Ovary (tissue), 7 donors: ENCODE measurements at regions not wholly inside any gene's neighbourhood (a gene's known extent, or its start where the extent isn't known, plus 50 kb on each side); places are given as distances from the start of the nearest gene placed in this dataset.

ENCODE experiments used
- DNase-seq, 5 donors: peaks; one replicate each; pipeline ENCODE4 v3.0.0-alpha.2; 2019 to 2020
- H3K27ac ChIP-seq, 2 donors: fragments of 200-600 bp; one replicate each; pipeline versions ENCODE4 v1.5.1 to v1.8.0; 2019 to 2022
- H3K27me3 ChIP-seq: fragments of 200-600 bp; one replicate; pipeline ENCODE4 v1.8.0; 2022
- H3K36me3 ChIP-seq: fragments of 200-600 bp; sonication (generic); one replicate; pipeline ENCODE4 v1.5.1; 2019
- H3K4me1 ChIP-seq: one replicate; pipeline ENCODE4 v1.8.1; 2013; ENCODE audit warnings: mild to moderate bottlenecking, moderate library complexity; ENCODE audit not compliant: insufficient read depth
- H3K4me3 ChIP-seq: fragments of 200-600 bp; sonication (generic); one replicate; pipeline ENCODE4 v1.5.1; 2017
- H3K9me3 ChIP-seq, 2 donors: fragments of 200-600 bp in 1 of 2; sonication (generic) in 1 of 2; one replicate each; pipeline versions ENCODE4 v1.5.1 to v1.8.1; 2013 to 2019; ENCODE audit warnings: mild to moderate bottlenecking in 1 of 2, moderate library complexity in 1 of 2
- CTCF ChIP-seq, 3 donors: fragments of 450-650 bp in 2 of 3; fragments of 200-600 bp in 1 of 3; IDR thresholded peaks; one replicate each; pipeline versions ENCODE4 v1.5.1 to v1.8.0; 2016 to 2022; ENCODE audit warnings: antibody characterized with exemption in 3 of 3, mild to moderate bottlenecking in 1 of 3
- EP300 ChIP-seq: sonication (generic); formaldehyde crosslinking; IDR thresholded peaks from one replicate; pipeline ENCODE4 v1.6.1; 2017; ENCODE audit warnings: antibody characterized with exemption
- POLR2A ChIP-seq: fragments of 450-650 bp; IDR thresholded peaks from one replicate; pipeline ENCODE4 v1.6.1; 2017; ENCODE audit warnings: antibody characterized with exemption, mild to moderate bottlenecking, moderate library complexity
- WGBS, 3 donors: extraction: QIAGEN DNeasy Blood & Tissue Kit in 1 of 3; methylation state at CpG; one replicate each; pipeline versions ENCODE4 v1.1.5 to v1.1.7; 2013 to 2017; 5-methylcytosine and 5-hydroxymethylcytosine counted together
- intact Hi-C, 4 donors: fragments of 100-400 bp; cut with DNase I; formaldehyde crosslinking; loops; one replicate each; pipeline versions ENCODE4 v1.11.0 to v1.15.1; 2022 to 2023
- donor health status: DM: no; HTN: no; CAD: no; lungs with moderate emphysema.
- donor health status: DM: no; HTN: no; CAD: no.
- donor health status: Bipolar disorder and iron deficiency.
- donor health status: DM: no; HTN: no; CAD: no.
- donor health status: DM: yes; HTN: yes; CAD: no.

GRCh38 chr21:16421965-16422364, 692.2 kb downstream of the USP25 start:
- 6 to 20% (median 11%) methylated on average over 3 of the region's 3 CpGs for WGBS, 3 donors
- Histone ChIP-seq H3K27me3 (no peaks in the 10 kb centered on the region), H3K36me3 (no peaks in the 10 kb centered on the region), H3K4me1 (peaks cover 6% of the 10 kb centered on the region), H3K4me3 (peak overlapping the region; percentile 43), H3K9me3 (no peaks in the 10 kb centered on the region), H3K27ac (peak overlapping the region; percentile 7 to 87)
- DNase-seq, result no peak
- TF ChIP-seq POLR2A, result no peak
- intact Hi-C loops, result loop anchor here in 2 of 4 donors (5.0 to 10.0 kb wide), 2 partner anchors 115 to 843 kb away; no protein-coding TSS in a partner anchor

- intact Hi-C loops, result loop anchor here in 2 of 4 donors (5.0 to 10.0 kb wide), 2 partner anchors 115 to 842 kb away; no protein-coding TSS in a partner anchor
- no peak overlapping the region for H3K4me3 ChIP-seq
- WGBS, 3 donors, result 2 to 10% (median 5%) methylated on average over 2 of the region's 2 CpGs
Observed at GRCh38 chr21:16422702-16423101, 692.9 kb downstream of the USP25 start.

GRCh38 chr21:16423921-16424320, 694.1 kb downstream of the USP25 start:
- Histone ChIP-seq H3K36me3 (no peaks in the 10 kb centered on the region), H3K9me3 (no peaks in the 10 kb centered on the region), H3K27ac (peak overlapping the region; percentile 42 to 87), H3K4me1 (peaks cover 6% of the 10 kb centered on the region), H3K27me3 (no peaks in the 10 kb centered on the region), H3K4me3 (peak overlapping the region; percentile 35)
- DNase-seq, result no peak
- TF ChIP-seq EP300 (no peak), CTCF (IDR thresholded peaks at IDR 0.05) (no peak), POLR2A (no peak)
- intact Hi-C loops, result loop anchor here in 2 of 4 donors (5.0 to 10.0 kb wide), 2 partner anchors 113 to 841 kb away; no protein-coding TSS in a partner anchor
- WGBS, 3 donors, result 4 to 7% (median 4%) methylated on average over 4 of the region's 4 CpGs

More at GRCh38 chr21:16422702-16423101, 692.9 kb downstream of the USP25 start:
- DNase-seq, result no peak
- Histone ChIP-seq H3K4me1 (peaks cover 6% of the 10 kb centered on the region), H3K27ac (peak overlapping the region in 1 of 2 donors; percentile 87), H3K9me3 (no peaks in the 10 kb centered on the region), H3K27me3 (no peaks in the 10 kb centered on the region), H3K36me3 (no peaks in the 10 kb centered on the region)
- TF ChIP-seq EP300 (no peak), CTCF (IDR thresholded peaks at IDR 0.05) (no peak), POLR2A (no peak)

- intact Hi-C loops, result loop anchor here in 2 of 4 donors (5.0 to 10.0 kb wide), 2 partner anchors 113 to 840 kb away; no protein-coding TSS in a partner anchor
- peaks cover 6% of the 10 kb centered on the region for H3K4me1 ChIP-seq
- H3K27ac ChIP-seq, result peak overlapping the region; percentile 42 to 87
- no peaks in the 10 kb centered on the region for H3K27me3 ChIP-seq
- H3K9me3 ChIP-seq, result no peaks in the 10 kb centered on the region
- 2 to 7% (median 5%) methylated on average over 5 of the region's 5 CpGs for WGBS, 3 donors
- DNase-seq, result no peak
- no peaks in the 10 kb centered on the region for H3K36me3 ChIP-seq
- peak overlapping the region; percentile 35 for H3K4me3 ChIP-seq
- TF ChIP-seq EP300 (no peak), POLR2A (no peak), CTCF (IDR thresholded peaks at IDR 0.05) (no peak)
Observed at GRCh38 chr21:16424331-16424751, 694.6 kb downstream of the USP25 start.

- Histone ChIP-seq H3K27ac (peak overlapping the region in 1 of 2 donors; percentile 87), H3K4me1 (peaks cover 6% of the 10 kb centered on the region), H3K27me3 (no peaks in the 10 kb centered on the region), H3K4me3 (no peak overlapping the region), H3K36me3 (no peaks in the 10 kb centered on the region), H3K9me3 (no peaks in the 10 kb centered on the region)
- intact Hi-C loops, result loop anchor here in 1 of 4 donors (10.0 kb wide), 1 partner anchor 839 kb away; no protein-coding TSS in a partner anchor
- TF ChIP-seq EP300 (no peak), CTCF (IDR thresholded peaks at IDR 0.05) (no peak), POLR2A (no peak)
- no peak for DNase-seq
Observed at GRCh38 chr21:16425376-16425775, 695.6 kb downstream of the USP25 start.
